Inferior parietal cortex (tissue), 1 donor: ENCODE measurements at regions not wholly inside any gene's neighbourhood (a gene's known extent, or its start where the extent isn't known, plus 50 kb on each side); places are given as distances from the start of the nearest gene placed in this dataset.
"Not testable (repeated sequence)": the region's sequence is repeated elsewhere in the genome, so short reads cannot be mapped to it uniquely, and the experiment has no call there.

Experiments used
- DNase-seq: peaks from one replicate; pipeline ENCODE4 v3.0.0-alpha.2; 2016; ENCODE audit errors: extremely low spot score

DNA sequence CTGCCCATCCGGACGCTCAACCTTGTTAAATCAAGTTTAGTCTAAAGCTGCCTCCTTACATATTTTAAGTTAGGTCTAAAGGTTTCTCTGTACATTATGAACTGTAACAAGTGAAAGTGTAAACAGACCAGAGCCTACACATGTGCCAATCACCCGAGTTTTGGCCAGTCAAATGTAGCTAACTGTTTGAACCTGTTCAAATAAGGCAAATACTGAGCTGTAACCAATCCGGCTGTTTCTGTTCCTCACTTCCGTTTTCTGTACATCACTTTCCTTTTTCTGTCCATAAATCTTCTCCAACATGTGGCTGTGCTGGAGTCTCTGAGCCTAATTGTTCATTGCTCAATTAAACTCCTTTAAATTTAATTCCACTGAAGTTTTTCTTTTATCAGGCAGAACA is 113.3 kb upstream of the SHISA3 start:
- no peak for DNase-seq

DNA sequence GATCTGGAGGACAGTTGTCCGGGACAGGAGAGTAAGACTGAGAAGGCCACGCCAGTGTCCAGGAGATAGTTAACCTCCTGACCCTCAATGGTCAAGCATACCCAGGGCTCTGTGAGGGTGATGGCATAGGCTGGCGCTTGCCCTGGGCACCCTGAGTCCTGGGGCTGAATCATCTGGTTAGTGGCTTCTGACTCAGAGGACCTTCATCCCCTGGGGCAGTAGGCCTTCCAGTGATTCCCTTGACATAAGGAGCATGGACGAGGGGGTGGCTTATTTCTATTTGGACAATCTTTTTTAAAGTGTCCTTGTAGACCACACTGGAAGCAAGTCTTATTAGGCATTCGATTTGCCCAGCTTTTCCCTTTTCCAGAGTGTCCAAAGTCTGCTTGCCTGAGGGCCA is 108.4 kb upstream of the SHISA3 start:
- not testable (repeated sequence) for DNase-seq

DNA sequence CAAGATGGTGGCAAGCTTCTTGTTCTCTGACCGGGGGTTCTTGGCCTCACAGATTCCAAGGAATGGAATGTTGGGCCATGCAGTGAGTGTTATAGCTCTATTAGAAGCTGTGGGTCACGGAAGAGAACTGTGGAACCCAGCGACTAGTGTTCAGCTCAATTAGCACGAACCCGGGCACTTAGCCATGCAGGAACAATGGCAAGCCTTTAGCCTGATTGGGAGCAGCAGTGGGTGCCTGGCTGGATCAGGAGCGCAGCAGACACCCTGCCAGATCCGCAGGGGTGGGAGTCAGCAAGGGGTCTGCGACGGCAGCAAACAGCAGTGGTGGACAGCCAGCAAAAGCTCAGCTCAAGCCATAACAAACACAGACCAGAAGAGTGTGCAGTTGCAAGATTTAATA is 105.1 kb upstream of the SHISA3 start:
- not testable (repeated sequence) for DNase-seq

DNA sequence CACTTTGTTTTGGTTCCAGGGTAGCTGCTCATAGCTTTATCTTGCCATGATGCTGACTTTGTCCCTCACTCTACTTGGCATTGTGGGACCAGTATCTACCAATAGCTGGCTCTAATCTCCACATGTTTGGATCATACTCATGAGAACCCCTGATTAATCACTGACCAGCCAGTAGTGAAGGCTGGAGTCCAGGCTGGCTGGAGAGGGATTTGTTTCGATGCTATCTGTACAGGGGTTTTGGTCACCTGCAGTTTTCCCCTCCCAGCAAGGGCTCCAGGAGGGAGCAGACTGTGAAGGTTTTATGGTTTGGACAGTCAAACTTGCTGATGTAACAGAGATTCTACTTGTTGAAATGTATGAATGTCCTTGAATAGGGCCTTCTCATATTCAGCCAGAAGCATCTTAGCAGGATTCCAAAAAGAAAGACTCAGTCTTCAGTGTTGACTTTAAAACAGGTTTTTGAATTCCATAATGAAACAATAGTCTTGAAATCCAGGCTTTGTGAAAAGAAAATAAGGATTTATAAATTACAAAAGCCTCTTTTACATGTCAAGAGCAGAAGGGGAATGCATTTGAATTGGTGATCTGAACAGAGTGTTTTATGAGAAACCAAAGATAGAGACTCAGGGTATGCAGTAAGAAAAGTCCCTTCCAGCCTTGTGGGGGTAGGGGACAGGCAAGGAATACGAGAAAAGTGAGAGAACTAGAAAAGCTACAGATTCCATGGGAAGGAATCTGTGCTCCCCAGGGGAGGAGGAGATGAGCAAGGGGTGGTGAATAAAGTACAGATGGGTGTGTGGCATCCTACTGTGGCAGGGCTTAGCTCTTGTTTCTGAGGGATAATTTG is 103.1 kb upstream of the SHISA3 start:
- no peak for DNase-seq

DNA sequence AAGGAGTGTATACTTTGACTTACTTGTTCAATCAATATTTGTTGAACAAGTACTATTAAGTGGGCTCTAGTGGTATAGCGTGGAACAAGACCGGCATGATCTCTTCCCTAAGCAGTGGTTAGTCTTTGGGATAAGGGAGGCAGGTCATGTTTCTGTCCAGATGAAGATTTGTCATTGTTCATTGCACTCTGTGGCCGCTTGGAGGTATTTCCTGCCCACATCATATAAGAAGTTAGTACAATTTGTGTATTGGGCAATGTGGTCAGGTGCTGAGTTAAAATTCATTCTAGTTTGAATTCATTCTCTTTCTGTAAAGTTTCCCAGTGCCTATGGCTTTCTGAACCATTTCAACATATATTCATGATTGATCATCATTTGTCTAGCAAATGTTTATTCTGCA is 101.1 kb upstream of the SHISA3 start:
- no peak for DNase-seq

DNA sequence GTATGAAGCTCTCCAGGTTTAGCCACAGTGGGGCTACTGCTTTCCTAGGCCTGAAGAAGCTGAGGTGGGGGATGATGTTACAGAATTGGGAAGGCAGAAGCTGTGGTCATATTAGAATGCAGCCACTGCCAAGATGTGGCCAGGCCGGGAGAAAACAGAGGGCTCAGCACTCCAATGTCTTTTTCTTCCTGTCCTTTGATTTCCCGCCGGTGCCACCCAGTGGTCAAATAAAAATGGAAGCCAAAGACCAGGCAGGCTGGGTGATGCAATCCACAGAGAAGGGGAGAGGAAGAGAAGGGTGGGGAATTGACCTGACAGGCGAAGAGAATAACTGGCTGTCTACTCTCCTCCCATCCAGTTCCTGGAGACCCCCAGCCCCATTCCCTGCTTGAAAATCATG is 94.9 kb upstream of the SHISA3 start:
- peak; percentile 67 for DNase-seq

DNA sequence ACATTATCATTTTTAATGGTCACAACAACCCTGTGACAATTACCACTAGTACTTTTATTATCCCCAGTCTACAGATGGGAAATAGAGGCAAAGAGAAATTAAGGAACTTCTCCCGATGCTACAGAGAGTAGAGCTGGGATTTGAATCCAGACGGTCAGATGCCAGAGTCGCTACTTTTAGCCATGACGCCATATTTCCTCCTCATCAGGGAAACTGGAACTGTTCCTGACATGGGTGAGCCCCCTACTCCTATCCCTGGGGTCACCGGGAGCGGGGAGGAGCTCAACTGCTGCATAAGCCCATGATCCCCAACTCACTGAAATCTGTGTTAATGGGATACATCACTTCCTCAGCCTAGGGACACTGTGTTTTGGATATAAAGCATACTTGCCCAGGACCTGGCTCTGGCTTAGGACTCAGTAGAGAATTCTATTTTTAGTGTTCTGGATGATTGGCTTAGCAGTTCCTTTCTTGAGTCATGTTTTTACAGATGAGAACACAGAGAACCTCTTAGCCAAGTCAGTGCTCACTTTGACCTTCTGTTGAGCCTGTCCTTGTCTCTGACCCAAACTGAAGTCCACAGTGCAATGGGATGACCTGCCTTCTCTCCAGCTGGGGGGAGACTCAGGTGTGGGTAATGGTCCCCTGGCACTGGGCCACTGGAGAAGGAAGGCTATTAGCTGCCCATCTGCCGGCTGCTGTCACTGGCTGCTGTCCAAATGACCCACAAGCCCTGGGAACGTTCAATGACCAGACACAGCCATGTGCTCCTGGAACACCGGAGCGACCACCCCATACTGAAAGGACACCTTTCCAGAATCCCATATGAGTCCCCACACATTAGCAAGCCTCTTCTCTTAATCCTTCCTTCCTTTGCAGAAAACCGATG is 90.8 kb upstream of the SHISA3 start:
- no peak for DNase-seq

DNA sequence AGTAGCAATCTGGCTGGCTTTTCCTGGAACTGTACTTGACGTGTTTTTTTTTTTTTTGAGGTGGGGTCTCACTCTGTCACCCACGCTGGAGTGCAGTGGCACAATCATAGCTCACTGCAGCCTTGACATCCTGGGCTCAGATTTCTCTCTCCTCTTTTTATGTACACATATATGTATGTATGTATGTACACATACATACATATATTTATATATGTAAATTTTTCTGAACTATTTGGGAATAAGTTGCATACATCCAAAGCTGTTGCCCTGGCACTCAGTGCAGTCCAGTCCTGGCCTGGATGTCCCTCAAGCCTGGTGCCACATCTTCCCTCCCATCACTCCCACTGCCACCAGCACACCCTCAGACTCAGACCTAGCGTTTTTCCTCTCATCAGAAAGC is 89.0 kb upstream of the SHISA3 start:
- DNase-seq, result no peak

DNA sequence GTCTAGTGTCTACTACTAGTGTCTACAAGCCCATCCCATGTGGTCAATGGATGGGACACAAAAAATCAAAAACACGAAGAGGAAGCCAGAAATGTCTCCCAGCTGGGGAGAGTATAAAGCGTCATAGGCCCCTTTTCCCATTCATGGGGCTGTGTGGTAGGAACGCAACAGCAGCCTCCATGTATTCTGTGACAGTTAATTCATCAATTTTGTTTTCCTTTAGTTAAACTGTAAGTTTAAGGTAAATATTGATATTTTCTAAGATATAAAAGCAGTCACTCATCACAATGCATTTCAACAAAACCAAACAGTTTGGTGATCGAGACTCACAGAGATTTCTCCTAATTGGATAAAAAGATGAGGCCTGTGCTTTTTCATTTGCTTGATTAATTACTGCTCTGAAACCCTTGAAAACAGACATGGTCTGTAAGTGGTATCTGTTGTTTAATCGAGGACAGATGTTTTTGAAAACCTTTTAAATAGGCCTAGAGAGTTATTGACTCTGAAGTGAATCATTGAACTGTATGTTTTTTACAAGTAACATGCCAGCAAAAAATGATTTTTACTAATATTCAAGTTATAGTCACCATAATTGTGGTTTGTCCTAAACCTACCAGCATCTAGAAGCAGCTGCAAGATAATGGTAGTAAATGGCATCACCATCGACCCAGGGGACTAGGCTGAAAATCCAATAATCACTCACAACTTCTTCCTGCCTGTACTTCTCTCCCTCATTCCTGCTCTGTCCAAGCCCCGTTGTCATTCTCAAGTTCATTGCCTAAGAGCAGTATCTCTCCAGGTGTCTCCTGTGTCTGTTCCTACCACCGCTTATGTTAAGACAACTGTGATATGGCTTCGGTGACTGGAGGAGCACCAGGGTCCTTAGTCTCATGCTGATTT is 87.7 kb upstream of the SHISA3 start:
- no peak for DNase-seq

DNA sequence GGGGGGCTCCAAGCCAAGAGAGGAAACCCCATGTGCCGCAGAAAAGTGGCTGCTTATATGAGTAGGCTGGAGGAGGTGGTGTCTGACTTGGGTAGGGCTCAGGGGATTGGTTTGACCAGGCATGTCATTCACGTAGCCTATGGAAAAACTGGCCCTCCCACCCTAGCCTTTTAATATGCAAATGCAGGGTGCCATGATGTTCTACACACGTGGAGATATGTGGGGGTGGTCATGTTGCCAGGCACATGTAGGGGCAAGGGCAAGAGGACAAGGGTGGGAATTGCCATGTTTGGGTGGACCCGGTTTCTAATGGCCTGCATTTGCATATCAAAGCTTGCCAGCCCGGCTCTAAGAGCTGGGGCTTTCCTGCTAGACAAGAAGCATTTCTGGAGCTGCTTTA is 86.9 kb upstream of the SHISA3 start:
- no peak for DNase-seq

DNA sequence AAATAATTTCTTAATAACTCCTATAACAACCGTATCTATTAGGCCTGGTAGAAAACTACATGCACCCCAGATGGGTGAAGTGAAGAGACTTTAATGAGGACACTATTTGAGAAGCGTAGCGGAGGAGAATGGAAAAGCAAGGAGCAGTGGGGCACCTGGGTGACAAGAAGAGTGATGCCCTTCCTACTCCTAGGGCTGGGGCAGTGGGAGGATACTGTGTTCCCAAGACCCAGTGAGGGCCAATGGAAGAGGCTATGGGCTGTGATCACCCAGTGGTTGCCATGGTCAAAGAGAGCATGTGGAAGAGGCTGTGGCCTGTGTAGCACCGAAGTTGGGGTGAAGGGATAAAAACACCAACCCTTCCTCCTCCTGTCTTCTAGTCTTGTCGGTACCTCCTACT is 86.5 kb upstream of the SHISA3 start:
- DNase-seq, result no peak

DNA sequence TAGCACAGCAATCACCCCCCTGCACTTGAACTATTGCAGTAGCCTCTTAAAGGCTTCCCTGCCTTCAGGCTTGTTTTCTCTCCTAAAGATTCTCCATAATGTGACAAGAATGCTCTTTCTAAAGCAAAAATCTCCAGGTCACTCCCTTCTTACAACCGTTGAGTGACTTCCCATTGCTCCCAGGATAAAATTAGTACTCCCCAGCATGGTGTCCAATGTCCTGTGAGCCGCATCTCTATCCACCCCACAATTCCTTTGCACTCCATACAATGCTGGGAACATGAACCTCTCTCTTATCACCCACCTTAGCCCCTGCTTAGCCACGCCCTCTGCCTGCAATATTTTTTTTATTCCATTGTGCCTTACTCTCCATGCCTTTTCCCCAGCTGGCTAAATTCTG is 85.7 kb upstream of the SHISA3 start:
- DNase-seq, result no peak

DNA sequence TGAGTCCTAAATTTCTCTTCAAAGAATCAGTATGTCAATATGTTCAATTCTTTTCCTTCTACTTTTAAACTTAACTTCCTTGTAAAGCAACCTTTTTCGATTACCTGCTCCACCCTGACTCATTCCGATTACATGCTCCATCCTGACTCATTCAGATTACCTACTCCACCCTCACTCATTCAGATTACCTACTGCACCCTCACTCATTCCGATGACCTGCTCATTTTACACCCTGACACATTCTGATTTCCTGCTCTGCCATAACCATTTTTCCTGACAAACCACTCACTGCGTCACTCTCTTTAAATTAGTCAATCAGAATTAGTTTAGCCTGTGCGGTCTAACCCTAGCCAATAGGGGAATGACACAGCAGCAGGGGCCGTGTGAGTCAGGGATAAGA is 83.9 kb upstream of the SHISA3 start:
- not testable (repeated sequence) for DNase-seq

DNA sequence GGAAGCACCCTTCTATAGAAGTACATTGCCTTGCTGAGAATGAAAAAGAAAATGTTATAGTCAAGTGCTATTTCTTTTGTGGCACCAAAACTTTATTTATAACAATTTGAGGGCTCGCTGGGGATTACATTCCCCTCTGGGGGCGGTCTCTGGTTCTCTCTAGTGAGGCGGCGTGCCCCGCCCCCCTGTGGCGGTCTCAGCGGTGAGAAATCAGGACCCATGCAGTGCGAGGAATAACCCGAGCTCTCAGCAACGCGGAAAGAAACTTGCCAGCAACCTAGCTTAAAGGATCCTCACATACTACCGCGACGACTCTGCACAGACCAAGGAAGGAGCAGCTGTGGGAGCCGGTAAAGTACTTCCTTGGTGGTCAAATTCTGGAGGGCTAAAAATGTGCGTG is 83.4 kb upstream of the SHISA3 start:
- DNase-seq, result no peak

DNA sequence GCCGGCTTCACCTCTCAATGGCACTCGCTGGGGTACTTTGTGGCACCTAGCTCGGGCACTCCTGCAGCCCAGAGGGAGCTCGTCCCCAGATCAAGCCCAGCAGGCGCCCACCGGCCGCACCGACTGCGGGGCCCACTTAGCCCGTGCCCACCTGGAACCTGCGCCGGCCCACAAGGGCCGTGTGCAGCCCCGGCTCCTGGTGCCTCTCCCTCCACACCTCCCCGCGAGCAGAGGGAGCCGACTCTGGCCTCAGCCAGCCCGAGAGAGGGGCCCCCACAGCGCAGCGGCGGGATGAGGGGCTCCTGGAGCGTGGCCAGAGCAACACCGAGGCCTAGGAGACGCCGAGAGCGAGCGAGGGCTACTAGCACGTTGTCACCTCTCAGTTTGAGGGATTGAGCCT is 82.1 kb upstream of the SHISA3 start:
- no peak for DNase-seq

DNA sequence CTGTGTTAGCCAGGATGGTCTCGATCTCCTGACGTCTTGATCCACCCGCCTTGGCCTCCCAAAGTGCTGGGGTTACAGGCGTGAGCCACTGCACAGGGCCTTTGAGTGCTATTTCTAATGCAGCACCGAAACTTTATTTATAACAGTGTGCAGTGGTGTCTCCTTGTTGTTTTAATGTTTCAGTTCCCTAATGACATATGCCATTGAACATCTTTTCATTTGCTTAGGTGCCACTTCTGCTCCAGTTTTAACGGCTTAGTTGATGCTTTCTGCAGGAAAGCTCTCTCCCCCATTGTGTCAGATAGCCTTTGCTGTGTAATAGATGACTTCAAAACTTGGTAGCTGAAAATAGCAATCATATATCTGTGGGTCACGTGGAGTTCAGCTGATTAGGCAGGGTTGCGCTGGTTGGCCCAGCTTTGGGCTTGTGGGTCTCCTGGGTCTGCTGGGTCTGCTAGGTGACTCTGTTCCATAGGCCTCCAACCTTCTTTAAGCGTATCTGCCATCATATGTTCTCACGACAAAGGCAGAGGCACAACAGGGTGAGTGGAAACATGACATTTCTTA is 76.4 kb upstream of the SHISA3 start:
- no peak for DNase-seq

DNA sequence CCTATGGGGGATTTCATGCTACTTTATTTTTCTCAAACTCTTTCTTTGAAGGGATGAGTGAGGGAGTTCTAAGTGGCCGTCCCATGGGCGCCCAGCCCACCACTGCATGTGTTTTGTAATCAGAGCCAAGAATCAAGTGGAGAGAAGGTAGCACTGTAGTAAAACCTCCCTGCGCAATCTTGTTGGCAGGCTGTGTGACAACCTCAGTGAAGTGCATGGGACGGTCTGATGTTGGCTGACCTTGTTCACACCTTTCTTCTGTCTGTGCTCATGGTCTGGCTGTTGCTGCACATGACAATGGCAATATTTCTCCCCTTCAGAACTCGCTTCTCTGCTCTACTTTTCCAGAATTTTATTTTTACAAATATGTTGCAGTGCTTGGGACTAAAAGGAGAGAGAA is 71.2 kb upstream of the SHISA3 start:
- no peak for DNase-seq

DNA sequence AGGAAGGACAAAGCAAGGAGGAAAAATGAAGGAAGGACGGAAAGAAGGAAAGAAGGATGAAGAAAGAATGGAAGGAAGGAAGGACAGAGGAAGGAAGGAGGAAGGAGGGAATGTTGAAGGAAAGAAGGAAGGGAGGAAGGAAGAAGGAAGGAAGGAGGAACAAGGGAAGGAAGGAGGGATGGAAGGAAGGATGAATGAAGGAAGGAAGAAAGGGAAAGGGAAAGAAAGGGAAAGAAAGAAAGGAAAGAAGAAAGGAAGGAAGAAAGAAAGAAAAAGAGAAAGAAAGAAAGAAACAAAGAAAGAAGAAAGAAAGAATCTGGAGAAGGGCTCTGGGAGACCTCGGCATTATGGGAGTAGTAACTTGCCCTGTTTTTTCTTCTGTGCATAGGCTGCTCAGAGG is 70.8 kb upstream of the SHISA3 start:
- DNase-seq, result no peak

DNA sequence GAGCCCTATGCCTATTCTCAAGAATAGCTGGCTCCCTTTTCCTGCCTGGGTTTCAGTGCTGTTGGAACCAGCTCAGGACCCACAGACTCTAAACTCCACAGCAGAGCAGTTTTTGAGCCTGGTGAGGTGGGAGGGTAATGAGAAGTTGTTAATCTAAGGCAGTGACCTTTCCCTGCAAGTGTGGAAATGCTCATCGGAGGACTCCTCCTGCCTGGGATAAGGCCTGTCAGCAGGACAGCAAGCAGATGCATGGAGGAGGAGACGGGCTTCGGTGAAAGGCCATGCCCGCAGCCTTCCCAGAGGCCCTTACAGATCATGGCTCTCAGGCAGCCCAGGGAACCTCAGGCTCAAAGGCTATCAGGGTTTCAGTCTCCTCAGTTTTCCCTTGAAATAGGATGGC is 70.0 kb upstream of the SHISA3 start:
- no peak for DNase-seq

DNA sequence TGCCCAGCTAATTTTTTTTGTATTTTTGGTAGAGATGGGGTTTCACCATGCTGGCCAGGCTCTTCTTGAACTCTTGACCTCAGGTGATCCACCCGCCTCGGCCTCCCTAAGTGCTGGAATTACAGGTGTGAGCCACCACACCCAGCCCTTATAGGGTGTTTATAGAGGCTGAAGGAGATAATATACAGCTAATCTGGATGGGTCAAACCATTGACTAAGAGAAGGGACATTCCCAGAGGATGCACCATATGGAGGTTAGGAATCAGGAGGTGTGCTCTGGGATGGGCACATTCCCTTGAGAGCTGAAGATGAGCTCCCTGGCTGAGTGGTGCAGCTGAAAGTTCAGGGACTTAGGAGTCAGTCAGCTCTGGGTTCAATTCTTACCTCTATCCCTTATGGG is 68.3 kb upstream of the SHISA3 start:
- no peak for DNase-seq

DNA sequence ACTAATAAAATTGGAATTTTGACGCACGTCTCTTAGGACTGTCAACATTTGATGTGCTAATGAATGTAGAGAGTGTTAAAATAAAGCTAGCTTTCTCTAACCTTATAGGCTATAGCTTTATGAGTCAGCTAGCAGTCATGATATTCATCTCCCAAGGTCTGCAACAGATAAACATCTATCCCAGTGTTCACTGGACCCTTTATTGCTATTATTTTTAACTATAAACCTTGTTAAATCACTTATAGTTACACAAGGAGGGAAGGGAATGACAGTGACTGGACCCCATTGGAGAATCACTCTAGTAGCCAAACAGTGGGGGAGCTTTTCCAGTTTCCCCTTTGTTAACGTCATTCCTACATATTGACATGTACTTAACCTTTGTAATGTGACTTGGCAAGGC is 67.9 kb upstream of the SHISA3 start:
- DNase-seq, result no peak
